B cell (primary cell): ENCODE measurements at regions not wholly inside any gene's neighbourhood (a gene's known extent, or its start where the extent isn't known, plus 50 kb on each side); places are given as distances from the start of the nearest gene placed in this dataset.

ENCODE experiments used
- ATAC-seq: fragments of 200-7000 bp; cut with Tn5 transposase; one replicate; pipeline ENCODE4 v1.10.0; 2021; ENCODE audit warnings: low read depth, mild to moderate bottlenecking, moderate number of reproducible peaks, moderate library complexity
- CTCF ChIA-PET: fragments of 350-600 bp; sonication (Branson Sonifier 250); formaldehyde crosslinking; loops from one replicate; lab custom pipeline; 2021; ENCODE audit warnings: antibody characterized with exemption, inconsistent platforms; lab: Charles Lee
- POLR2A ChIA-PET: fragments of 350-600 bp; sonication (Branson Sonifier 250); formaldehyde crosslinking; loops from one replicate; lab custom pipeline; 2021; ENCODE audit warnings: antibody characterized with exemption; lab: Charles Lee
- DNase-seq: peaks from one replicate; pipeline ENCODE4 v3.0.0; 2013
- H2AFZ ChIP-seq: 2 replicates; pipeline ENCODE4 v1.6.1; 2012; ENCODE audit warnings: mild to moderate bottlenecking, low read depth, low read length; ENCODE audit not compliant: insufficient read depth, poor library complexity, severe bottlenecking
- H3K27ac ChIP-seq, 2 donors: 1 replicate in 1 of 2; 2 replicates in 1 of 2; pipeline ENCODE4 v1.5.1; 2012 to 2013; ENCODE audit warnings: low read length in 2 of 2, mild to moderate bottlenecking in 2 of 2, moderate library complexity in 1 of 2
- H3K27me3 ChIP-seq, 4 experiments: fragments of 200-600 bp in 1 of 4; sonication (generic) in 1 of 4; replicated peaks in 1 of 4; 1 replicate in 2 of 4; 2 replicates in 2 of 4; pipeline versions ENCODE4 v1.6.1 to v1.7.0; 2013 to 2016; ENCODE audit warnings: low read length in 3 of 4, mild to moderate bottlenecking in 2 of 4, mixed read lengths in 1 of 4, moderate library complexity in 1 of 4; ENCODE audit not compliant: insufficient read depth in 4 of 4, control insufficient read depth in 3 of 4; ENCODE audit errors: control extremely low read depth in 1 of 4
- H3K36me3 ChIP-seq, 2 experiments: replicated peaks in 1 of 2; 1 replicate in 1 of 2; 2 replicates in 1 of 2; pipeline versions ENCODE4 v1.6.1 to v1.7.1; 2013; ENCODE audit warnings: low read length in 1 of 2; ENCODE audit not compliant: insufficient read depth in 2 of 2, control insufficient read depth in 1 of 2; ENCODE audit errors: control extremely low read depth in 1 of 2, extremely low read depth in 1 of 2
- H3K4me1 ChIP-seq, 2 donors: fragments of 200-600 bp in 1 of 2; sonication (generic) in 1 of 2; 1 replicate in 1 of 2; 2 replicates in 1 of 2; pipeline versions ENCODE4 v1.5.1 to v1.6.1; 2013 to 2017; ENCODE audit warnings: low read length in 2 of 2; ENCODE audit not compliant: control insufficient read depth in 2 of 2, insufficient read depth in 2 of 2
- H3K4me2 ChIP-seq: replicated peaks from 2 replicates; pipeline ENCODE3; 2012; ENCODE audit warnings: mild to moderate bottlenecking, low read depth, low read length; ENCODE audit not compliant: poor library complexity, severe bottlenecking
- H3K4me3 ChIP-seq, 5 experiments: fragments of 200-600 bp in 1 of 5; sonication (generic) in 1 of 5; 1 replicate in 3 of 5; 2 replicates in 2 of 5; pipeline versions ENCODE4 v1.5.1 to v1.7.0; 2011 to 2016; ENCODE audit warnings: low read length in 4 of 5, mild to moderate bottlenecking in 4 of 5, low read depth in 2 of 5, control low read depth in 1 of 5, moderate library complexity in 1 of 5; ENCODE audit not compliant: insufficient read depth in 1 of 5; ENCODE audit errors: control extremely low read depth in 1 of 5, extremely low read depth in 1 of 5
- H3K79me2 ChIP-seq: fragments of 200-600 bp; sonication (generic); one replicate; pipeline ENCODE4 v1.6.0; 2016; ENCODE audit warnings: low read length; ENCODE audit not compliant: control insufficient read depth, insufficient read depth
- H3K9ac ChIP-seq: fragments of 200-600 bp; sonication (generic); 2 replicates; pipeline ENCODE4 v1.6.1; 2017; ENCODE audit warnings: mild to moderate bottlenecking, low read length, moderate library complexity
- H3K9me3 ChIP-seq, 3 donors: one replicate each; pipeline versions ENCODE4 v1.6.1 to v1.7.1; 2013; ENCODE audit warnings: low read length in 2 of 3; ENCODE audit not compliant: control insufficient read depth in 2 of 3, insufficient read depth in 1 of 3; ENCODE audit errors: control extremely low read depth in 1 of 3
- H4K20me1 ChIP-seq: 2 replicates; pipeline ENCODE4 v1.6.0; 2012; ENCODE audit warnings: mild to moderate bottlenecking, low read length; ENCODE audit not compliant: insufficient read depth, control insufficient read depth, poor library complexity, severe bottlenecking
- H3K27ac Mint-ChIP-seq: one replicate; pipeline ENCODE4 v1.8.0; 2021; ENCODE audit warnings: mixed read lengths
- H3K27me3 Mint-ChIP-seq: one replicate; pipeline ENCODE4 v1.8.0; 2021; ENCODE audit warnings: mixed read lengths
- H3K4me1 Mint-ChIP-seq: one replicate; pipeline ENCODE4 v1.8.0; 2021; ENCODE audit warnings: mixed read lengths
- H3K4me3 Mint-ChIP-seq: one replicate; pipeline ENCODE4 v1.8.0; 2021; ENCODE audit warnings: mixed read lengths
- H3K9me3 Mint-ChIP-seq: one replicate; pipeline ENCODE4 v1.8.0; 2022; ENCODE audit warnings: mixed read lengths; ENCODE audit not compliant: insufficient read depth
- EZH2 ChIP-seq: IDR thresholded peaks from 2 replicates; pipeline ENCODE4 v1.6.1; 2012; ENCODE audit warnings: borderline replicate concordance, low read depth, mild to moderate bottlenecking, moderate library complexity, low read length; ENCODE audit not compliant: insufficient read depth, poor library complexity, severe bottlenecking
- WGBS: methylation state at CpG from one replicate; pipeline ENCODE4 v1.1.5; 2013; ENCODE audit warnings: missing lambda C conversion rate; ENCODE audit not compliant: insufficient coverage; 5-methylcytosine and 5-hydroxymethylcytosine counted together
- intact Hi-C: fragments of 100-400 bp; cut with micrococcal nuclease; formaldehyde crosslinking; loops from one replicate; pipeline ENCODE4 v1.10.0; 2022
- TF ChIP-seq, protein P1 (sequence below): fragments of 200-600 bp; IDR thresholded peaks from one replicate; pipeline ENCODE4 v1.8.0; 2022; ENCODE audit warnings: antibody characterized with exemption, mild to moderate bottlenecking

DNA sequence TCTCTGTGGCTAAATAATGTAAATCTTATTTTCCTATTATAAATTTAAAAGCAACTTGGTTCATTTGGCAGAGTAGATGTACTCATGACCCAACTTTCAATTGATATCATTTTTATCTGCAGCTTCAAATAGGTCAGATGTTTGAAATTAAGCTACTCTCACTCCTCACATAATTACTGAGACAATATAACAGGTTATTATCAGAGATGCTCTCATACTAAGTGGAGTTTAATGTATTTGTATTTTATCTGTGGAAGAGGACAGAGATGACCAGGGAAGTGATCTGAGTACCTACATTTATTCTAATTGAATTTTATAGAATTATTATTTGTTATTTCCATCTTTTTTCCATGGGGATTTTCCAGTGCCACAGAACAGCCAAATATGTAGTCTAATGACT, 177.4 kb upstream of the PRLR start:
- intact Hi-C loops: no loop called here
- Mint-ChIP-seq H3K4me3 (no peak overlapping the region), H3K9me3 (peaks cover 5% of the 10 kb centered on the region), H3K27me3 (no peaks in the 10 kb centered on the region), H3K4me1 (no peaks in the 10 kb centered on the region), H3K27ac (no peak overlapping the region)
- Histone ChIP-seq H4K20me1 (no peaks in the 10 kb centered on the region), H3K9ac (no peak overlapping the region), H3K36me3 (no peaks in the 10 kb centered on the region), H3K79me2 (no peaks in the 10 kb centered on the region), H3K9me3 (peaks cover 0 to 3% (median 0%) of the 10 kb centered on the region in 3 donors), H3K4me2 (no peak overlapping the region), H3K4me1 (no peaks in the 10 kb centered on the region), H3K4me3 (no peak overlapping the region), H2AFZ (no peak overlapping the region), H3K27me3 (no peaks in the 10 kb centered on the region), H3K27ac (no peak overlapping the region)
- DNase-seq (no peak), ATAC-seq (no peak)
- POLR2A ChIA-PET: no interaction called here
- TF ChIP-seq EZH2: no peak
- TF ChIP-seq, protein P1, sequence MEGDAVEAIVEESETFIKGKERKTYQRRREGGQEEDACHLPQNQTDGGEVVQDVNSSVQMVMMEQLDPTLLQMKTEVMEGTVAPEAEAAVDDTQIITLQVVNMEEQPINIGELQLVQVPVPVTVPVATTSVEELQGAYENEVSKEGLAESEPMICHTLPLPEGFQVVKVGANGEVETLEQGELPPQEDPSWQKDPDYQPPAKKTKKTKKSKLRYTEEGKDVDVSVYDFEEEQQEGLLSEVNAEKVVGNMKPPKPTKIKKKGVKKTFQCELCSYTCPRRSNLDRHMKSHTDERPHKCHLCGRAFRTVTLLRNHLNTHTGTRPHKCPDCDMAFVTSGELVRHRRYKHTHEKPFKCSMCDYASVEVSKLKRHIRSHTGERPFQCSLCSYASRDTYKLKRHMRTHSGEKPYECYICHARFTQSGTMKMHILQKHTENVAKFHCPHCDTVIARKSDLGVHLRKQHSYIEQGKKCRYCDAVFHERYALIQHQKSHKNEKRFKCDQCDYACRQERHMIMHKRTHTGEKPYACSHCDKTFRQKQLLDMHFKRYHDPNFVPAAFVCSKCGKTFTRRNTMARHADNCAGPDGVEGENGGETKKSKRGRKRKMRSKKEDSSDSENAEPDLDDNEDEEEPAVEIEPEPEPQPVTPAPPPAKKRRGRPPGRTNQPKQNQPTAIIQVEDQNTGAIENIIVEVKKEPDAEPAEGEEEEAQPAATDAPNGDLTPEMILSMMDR: no peak
- CTCF ChIA-PET: no interaction called here

GRCh38 chr5:35405938-35406337, 175.7 kb upstream of the PRLR start:
- intact Hi-C loops: no loop called here
- H3K4me2 ChIP-seq: no peak overlapping the region
- ChIA-PET CTCF (no interaction called here), POLR2A (no interaction called here)
- Mint-ChIP-seq H3K9me3 (peaks cover under 1% of the 10 kb centered on the region), H3K27ac (no peak overlapping the region), H3K4me1 (no peaks in the 10 kb centered on the region), H3K4me3 (no peak overlapping the region), H3K27me3 (no peaks in the 10 kb centered on the region)
- DNase-seq (no peak), ATAC-seq (no peak)
- H3K4me3 ChIP-seq: no peak overlapping the region
- no peaks in the 10 kb centered on the region for H3K27me3 ChIP-seq
- H2AFZ ChIP-seq: no peak overlapping the region
- H4K20me1 ChIP-seq: no peaks in the 10 kb centered on the region
- H3K27ac ChIP-seq: no peak overlapping the region
- H3K79me2 ChIP-seq: no peaks in the 10 kb centered on the region
- no peaks in the 10 kb centered on the region for H3K36me3 ChIP-seq
- 98% methylated on average over 14 of the region's 15 CpGs for WGBS
- H3K9me3 ChIP-seq: peaks cover 0 to 3% (median 0%) of the 10 kb centered on the region in 3 donors
- H3K4me1 ChIP-seq: no peaks in the 10 kb centered on the region
- TF ChIP-seq EZH2: no peak
- TF ChIP-seq, protein P1: no peak
- H3K9ac ChIP-seq: no peak overlapping the region
